ENCODE measurements at regions not wholly inside any gene's neighbourhood (a gene's known extent, or its start where the extent isn't known, plus 50 kb on each side); places are given as distances from the start of the nearest gene placed in this dataset.
A peak's percentile ranks its signal among the peaks of the same experiment; 100 is the strongest.

GRCh38 chr5:111820072-111820471 lies 63.1 kb upstream of the NREP start:
- TF ChIP-seq CTCF (conservative IDR thresholded peaks at IDR 0.05; ENCODE audit: low read depth, low read length) (peak; percentile 27; the same call in 1 of the 2 replicates), EZH2phosphoT487 (IDR thresholded peaks at IDR 0.05; ENCODE audit: borderline replicate concordance, low read length) (no peak), EZH2 (IDR thresholded peaks at IDR 0.05; ENCODE audit: low read length, unreplicated experiment) (no peak)
